ENCODE measurements at regions not wholly inside any gene's neighbourhood (a gene's known extent, or its start where the extent isn't known, plus 50 kb on each side); places are given as distances from the start of the nearest gene placed in this dataset.

DNA sequence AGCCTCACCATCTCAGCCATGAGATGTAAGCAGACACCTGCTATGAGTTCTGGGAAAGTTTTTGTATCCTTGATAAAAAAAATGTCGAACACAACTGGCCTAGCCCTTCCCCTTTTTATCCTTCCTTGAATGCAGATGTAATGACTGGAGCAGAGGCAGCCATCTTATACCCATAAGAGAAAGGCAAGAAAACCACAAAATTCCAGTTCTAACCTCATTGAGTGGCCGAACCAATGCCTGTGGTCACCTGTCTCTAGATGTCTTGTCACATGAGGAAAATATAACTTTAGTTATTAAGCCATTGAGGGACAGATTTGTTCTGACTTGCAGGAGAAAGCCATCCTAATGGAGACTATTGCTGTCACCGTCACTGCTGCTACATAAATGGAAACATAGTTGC, 80.4 kb upstream of the SLC6A6 start:
- Histone ChIP-seq H3K9me3 (ENCODE audit: insufficient read depth, low read depth, low read length) (no peaks in the 10 kb centered on the region), H3K27ac (ENCODE audit: low read depth, low read length) (no peak overlapping the region), H3K4me1 (ENCODE audit: insufficient read depth, low read length) (peaks cover 13% of the 10 kb centered on the region), H3K9ac (ENCODE audit: low read depth, low read length) (no peak overlapping the region), H3K4me3 (ENCODE audit: low read length) (no peak overlapping the region), H3K36me3 (ENCODE audit: insufficient read depth, low read length) (no peaks in the 10 kb centered on the region), H3K27me3 (ENCODE audit: insufficient read depth, low read length) (no peaks in the 10 kb centered on the region)
- WGBS = 93% methylated on average over 3 of the region's 3 CpGs

DNA sequence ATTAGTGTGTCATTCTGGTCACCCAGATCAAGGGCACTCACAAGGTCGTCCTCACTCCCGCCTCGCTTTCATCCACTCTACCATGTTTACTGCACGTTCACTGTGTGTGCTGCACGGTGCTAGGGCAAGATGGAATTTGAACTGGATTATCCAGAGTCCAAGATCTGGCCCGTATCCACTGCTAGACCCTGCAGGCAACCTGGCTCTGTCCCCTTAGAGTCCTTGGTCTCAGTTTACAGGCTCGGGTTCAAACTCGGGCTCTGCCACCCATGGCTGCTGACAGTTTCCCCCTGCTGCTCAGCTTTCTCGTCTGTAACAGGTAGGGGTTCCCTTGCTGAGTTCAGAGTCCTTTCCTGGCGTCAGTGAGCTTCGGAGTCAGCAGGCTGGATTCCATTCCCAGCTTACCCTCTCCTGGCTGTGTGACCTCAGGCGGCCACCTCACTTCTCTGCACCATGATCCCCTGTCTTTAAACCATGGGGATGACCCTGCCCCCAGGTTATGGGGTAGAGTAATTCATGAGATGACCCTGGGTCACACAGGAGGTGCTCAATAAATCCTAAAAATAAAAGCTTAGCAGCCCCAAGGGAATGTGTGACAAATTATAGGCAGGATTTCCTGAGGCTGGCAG, 79.6 kb upstream of the SLC6A6 start:
- Histone ChIP-seq H3K27ac (ENCODE audit: low read depth, low read length) (no peak overlapping the region), H3K9me3 (ENCODE audit: insufficient read depth, low read depth, low read length) (no peaks in the 10 kb centered on the region), H3K4me3 (ENCODE audit: low read length) (no peak overlapping the region), H3K36me3 (ENCODE audit: insufficient read depth, low read length) (no peaks in the 10 kb centered on the region), H3K9ac (ENCODE audit: low read depth, low read length) (no peak overlapping the region), H3K27me3 (ENCODE audit: insufficient read depth, low read length) (no peaks in the 10 kb centered on the region), H3K4me1 (ENCODE audit: insufficient read depth, low read length) (peaks cover 12% of the 10 kb centered on the region; the same call in 1 of the 2 replicates)
- WGBS = 89% methylated on average over 12 of the region's 12 CpGs

DNA sequence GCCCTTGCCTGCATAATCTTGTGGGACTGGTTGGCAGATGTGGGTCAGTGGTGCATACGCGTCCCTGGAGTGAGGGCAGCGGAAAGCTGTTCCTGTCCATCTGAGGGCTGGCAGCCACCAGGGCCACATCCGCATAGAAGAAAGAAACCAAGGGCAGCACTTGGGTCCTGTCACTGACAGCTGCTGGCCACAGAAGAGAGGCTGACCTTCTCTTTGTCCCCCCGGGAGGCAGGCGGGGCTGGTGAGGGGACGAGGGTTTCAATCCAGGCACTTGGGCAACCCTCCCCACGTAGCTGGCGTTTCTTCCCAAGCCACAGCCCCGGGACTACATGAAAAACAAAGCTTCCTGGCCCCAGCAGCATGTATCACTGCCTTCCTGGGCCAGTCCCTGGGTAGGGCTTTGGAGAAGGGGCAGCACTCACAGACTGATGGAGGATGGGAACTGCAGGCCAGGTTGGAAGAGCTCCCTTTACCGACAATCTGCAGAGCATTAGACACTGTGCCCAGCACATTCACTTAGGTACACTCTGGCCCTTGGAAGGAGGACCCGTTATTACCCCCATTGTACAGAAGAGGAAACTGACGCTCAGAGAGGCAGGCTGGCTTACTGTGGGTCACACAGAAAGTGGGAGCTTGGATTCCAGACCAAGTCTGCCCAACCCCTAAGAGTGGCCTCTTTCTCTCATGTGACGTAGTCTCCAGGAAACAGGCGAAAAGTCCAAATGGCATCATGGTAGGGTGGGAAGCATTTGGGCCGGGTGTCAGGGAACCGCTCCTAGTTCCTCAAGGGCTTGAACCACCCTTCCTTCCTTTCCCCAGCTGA, 78.8 kb upstream of the SLC6A6 start:
- Histone ChIP-seq H3K36me3 (ENCODE audit: insufficient read depth, low read length) (no peaks in the 10 kb centered on the region), H3K9me3 (ENCODE audit: insufficient read depth, low read depth, low read length) (peaks cover 3% of the 10 kb centered on the region; the same call in 1 of the 2 replicates), H3K4me3 (ENCODE audit: low read length) (no peak overlapping the region), H3K4me1 (ENCODE audit: insufficient read depth, low read length) (peaks cover 12% of the 10 kb centered on the region; the same call in 1 of the 2 replicates), H3K9ac (ENCODE audit: low read depth, low read length) (no peak overlapping the region), H3K27me3 (ENCODE audit: insufficient read depth, low read length) (no peaks in the 10 kb centered on the region), H3K27ac (ENCODE audit: low read depth, low read length) (no peak overlapping the region)
- 88% methylated on average over 17 of the region's 17 CpGs for WGBS

DNA sequence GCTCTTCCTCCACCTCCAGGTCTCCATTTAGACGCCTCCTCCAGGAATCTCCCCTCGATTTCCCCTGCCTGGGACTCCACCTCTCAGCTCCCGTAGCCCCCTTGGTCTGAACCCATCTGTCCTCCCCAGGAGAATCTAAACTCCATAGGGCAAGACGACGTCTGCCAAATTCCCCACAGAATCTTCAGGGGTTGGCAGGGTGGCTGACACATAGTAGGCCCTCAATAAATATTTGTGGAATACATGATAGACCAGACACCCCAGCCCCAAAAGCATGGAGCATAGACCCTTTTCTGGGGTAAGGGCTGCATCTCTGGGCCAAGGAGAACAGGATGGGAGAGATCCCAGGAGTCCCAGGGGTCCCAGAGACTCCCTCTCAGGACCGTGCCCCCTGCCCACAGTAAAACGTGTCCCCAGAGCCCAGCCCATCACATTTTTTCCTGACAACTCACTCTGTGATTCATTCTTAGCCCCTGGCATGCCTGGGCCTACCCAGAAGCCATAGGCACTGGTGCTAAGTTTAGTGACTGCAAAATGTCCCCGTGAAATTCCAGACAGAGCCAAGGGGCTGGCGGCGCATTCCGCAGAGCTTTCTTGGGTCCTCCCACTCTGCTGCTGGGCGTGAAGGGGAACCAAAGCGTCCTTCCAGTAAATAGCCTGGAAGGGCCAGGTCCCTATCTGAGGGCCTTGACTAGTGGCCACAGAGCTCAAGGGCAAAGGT, 78.0 kb upstream of the SLC6A6 start:
- no peaks in the 10 kb centered on the region for H3K36me3 ChIP-seq (ENCODE audit: insufficient read depth, low read length)
- 77% methylated on average over 13 of the region's 13 CpGs for WGBS
- H3K4me3 ChIP-seq (ENCODE audit: low read length) = no peak overlapping the region
- peaks cover 3% of the 10 kb centered on the region; the same call in 1 of the 2 replicates for H3K9me3 ChIP-seq (ENCODE audit: insufficient read depth, low read depth, low read length)
- H3K4me1 ChIP-seq (ENCODE audit: insufficient read depth, low read length) = peaks cover 12% of the 10 kb centered on the region; the same call in 1 of the 2 replicates
- H3K27me3 ChIP-seq (ENCODE audit: insufficient read depth, low read length) = no peaks in the 10 kb centered on the region
- no peak overlapping the region for H3K9ac ChIP-seq (ENCODE audit: low read depth, low read length)
- H3K27ac ChIP-seq (ENCODE audit: low read depth, low read length) = no peak overlapping the region

DNA sequence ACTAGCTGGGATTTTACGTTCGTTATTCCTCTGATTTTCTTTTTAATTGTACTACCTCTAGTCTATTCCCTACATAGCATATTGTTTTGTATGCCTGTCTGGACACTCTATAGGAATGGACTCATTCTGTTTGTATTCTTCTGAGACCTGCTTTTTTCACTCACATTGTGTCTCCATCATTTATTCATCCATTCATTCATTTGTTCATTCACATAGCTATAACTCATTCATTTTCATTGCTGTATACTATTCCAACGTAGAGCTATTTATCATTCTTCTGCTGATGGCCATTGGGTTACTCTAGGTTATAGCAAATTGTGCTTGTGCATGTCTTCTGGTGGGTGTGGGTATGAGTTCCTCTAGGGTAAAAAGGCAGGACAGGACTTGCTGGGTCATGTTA, 74.0 kb upstream of the SLC6A6 start:
- WGBS = 94% methylated on average over 3 of the region's 3 CpGs
- Histone ChIP-seq H3K4me1 (ENCODE audit: insufficient read depth, low read length) (peaks cover 12% of the 10 kb centered on the region; the same call in 1 of the 2 replicates), H3K4me3 (ENCODE audit: low read length) (no peak overlapping the region), H3K36me3 (ENCODE audit: insufficient read depth, low read length) (no peaks in the 10 kb centered on the region), H3K9me3 (ENCODE audit: insufficient read depth, low read depth, low read length) (peaks cover 3% of the 10 kb centered on the region; the same call in 1 of the 2 replicates), H3K27ac (ENCODE audit: low read depth, low read length) (no peak overlapping the region), H3K27me3 (ENCODE audit: insufficient read depth, low read length) (no peaks in the 10 kb centered on the region), H3K9ac (ENCODE audit: low read depth, low read length) (no peak overlapping the region)

DNA sequence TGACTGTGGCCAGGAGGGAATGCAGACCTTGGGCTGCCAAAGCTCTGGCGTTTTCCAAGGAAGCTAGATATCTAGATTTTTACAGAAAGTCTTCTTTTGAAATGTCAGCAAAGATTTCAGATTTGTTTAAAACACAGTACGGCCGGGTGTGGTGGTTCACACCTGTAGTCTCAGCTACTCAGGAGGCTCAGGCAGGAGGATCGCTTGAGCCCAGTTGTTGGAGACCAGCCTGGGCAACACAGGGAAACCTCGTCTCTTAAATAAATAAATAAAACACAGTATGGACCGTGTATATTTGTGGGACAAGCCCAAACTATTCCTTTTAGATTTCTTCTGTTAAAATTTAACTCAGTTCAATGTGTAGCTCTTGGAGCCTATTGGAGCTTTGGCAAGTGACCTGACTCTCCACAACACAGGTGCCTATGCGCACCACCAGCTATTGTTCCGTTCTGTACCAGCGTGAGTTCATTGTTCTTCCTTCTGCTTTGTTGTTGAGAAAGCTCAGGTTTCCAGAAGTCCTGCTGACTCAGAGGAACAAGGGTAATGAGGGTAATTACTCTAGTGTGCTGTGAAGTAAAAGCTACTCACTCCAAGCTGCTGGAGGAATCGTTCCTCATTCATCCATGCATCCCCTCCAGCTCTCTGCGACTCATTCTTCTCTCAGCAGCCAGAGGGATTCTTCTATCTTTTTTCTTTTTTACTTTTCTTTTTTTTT, 73.1 kb upstream of the SLC6A6 start:
- no peak overlapping the region for H3K9ac ChIP-seq (ENCODE audit: low read depth, low read length)
- H3K27ac ChIP-seq (ENCODE audit: low read depth, low read length) = peak overlapping the region; percentile 46; the same call in 1 of the 2 replicates
- WGBS = 45% methylated on average over 11 of the region's 11 CpGs
- H3K9me3 ChIP-seq (ENCODE audit: insufficient read depth, low read depth, low read length) = peaks cover 3% of the 10 kb centered on the region; the same call in 1 of the 2 replicates
- no peaks in the 10 kb centered on the region for H3K27me3 ChIP-seq (ENCODE audit: insufficient read depth, low read length)
- peaks cover 8% of the 10 kb centered on the region; the same call in 1 of the 2 replicates for H3K4me1 ChIP-seq (ENCODE audit: insufficient read depth, low read length)
- H3K4me3 ChIP-seq (ENCODE audit: low read length) = no peak overlapping the region
- H3K36me3 ChIP-seq (ENCODE audit: insufficient read depth, low read length) = no peaks in the 10 kb centered on the region

DNA sequence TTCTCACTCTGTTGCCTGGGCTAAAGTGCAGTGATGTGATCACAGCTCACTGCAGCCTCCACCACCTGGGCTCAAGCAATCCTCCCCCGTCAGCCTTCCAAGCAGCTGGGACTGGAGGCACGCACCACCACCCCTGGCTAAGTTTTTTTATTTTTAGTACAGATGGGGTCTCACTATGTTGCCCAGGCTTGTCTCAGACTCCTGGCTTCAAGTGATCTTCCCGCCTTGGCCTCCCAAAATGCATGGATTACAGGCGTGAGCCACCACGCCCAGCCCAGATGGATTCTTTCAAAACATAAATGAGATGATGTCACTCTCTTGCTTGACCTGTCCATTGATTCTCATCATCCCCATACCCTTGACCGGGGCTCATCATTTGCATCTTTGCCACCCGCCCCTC, 72.6 kb upstream of the SLC6A6 start:
- WGBS = 66% methylated on average over 7 of the region's 7 CpGs
- H3K4me3 ChIP-seq (ENCODE audit: low read length) = no peak overlapping the region
- H3K27ac ChIP-seq (ENCODE audit: low read depth, low read length) = peak overlapping the region; percentile 33; the same call in 1 of the 2 replicates
- peaks cover 4% of the 10 kb centered on the region; the same call in 1 of the 2 replicates for H3K4me1 ChIP-seq (ENCODE audit: insufficient read depth, low read length)
- H3K36me3 ChIP-seq (ENCODE audit: insufficient read depth, low read length) = no peaks in the 10 kb centered on the region
- H3K27me3 ChIP-seq (ENCODE audit: insufficient read depth, low read length) = no peaks in the 10 kb centered on the region
- no peak overlapping the region for H3K9ac ChIP-seq (ENCODE audit: low read depth, low read length)
- H3K9me3 ChIP-seq (ENCODE audit: insufficient read depth, low read depth, low read length) = peaks cover 3% of the 10 kb centered on the region; the same call in 1 of the 2 replicates

DNA sequence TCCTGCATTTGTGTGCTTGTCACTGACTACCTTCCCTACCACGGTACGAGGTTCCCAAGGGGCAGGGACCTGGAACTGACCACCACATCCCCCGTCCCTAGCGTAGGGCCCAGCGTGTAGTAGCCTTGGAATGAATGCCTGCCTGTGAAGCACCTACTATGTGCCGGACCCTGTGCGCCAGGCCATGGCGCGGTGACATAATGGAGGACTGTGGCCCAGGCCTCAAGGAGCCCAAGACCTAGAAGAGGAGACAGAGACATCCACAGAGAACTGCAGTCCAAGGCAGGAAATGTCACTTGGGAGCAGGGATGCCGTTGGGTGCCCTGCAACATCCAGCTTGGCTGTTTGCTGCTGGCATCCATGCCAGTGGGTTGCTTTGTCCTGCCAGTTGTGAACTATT, 71.9 kb upstream of the SLC6A6 start:
- no peaks in the 10 kb centered on the region for H3K36me3 ChIP-seq (ENCODE audit: insufficient read depth, low read length)
- 94% methylated on average over 10 of the region's 10 CpGs for WGBS

DNA sequence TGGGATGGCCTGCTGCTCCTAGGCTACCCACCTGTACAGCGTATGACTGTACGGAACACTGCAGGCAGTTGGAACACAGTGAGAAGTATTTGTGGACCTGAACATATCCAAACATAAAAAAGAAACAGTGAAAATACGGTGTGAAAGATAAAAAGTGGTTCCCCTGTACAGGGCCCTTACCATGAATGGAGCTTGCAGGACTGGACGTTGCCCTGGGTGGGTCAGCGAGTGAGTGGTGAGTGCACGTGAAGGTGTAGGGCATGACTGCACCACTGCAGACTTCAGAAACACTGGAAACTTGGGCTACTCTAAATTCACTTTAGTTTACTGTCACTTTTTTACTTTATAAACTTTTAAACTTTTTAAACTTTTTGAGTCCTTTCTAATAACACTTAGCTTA, 71.2 kb upstream of the SLC6A6 start:
- H3K27ac ChIP-seq (ENCODE audit: low read depth, low read length) = no peak overlapping the region
- no peaks in the 10 kb centered on the region for H3K27me3 ChIP-seq (ENCODE audit: insufficient read depth, low read length)
- no peaks in the 10 kb centered on the region for H3K36me3 ChIP-seq (ENCODE audit: insufficient read depth, low read length)
- H3K9me3 ChIP-seq (ENCODE audit: insufficient read depth, low read depth, low read length) = peaks cover 3% of the 10 kb centered on the region; the same call in 1 of the 2 replicates
- no peaks in the 10 kb centered on the region for H3K4me1 ChIP-seq (ENCODE audit: insufficient read depth, low read length)
- 95% methylated on average over 6 of the region's 6 CpGs for WGBS
- H3K9ac ChIP-seq (ENCODE audit: low read depth, low read length) = no peak overlapping the region
- no peak overlapping the region for H3K4me3 ChIP-seq (ENCODE audit: low read length)

More for the DNA sequence above, 71.9 kb upstream of the SLC6A6 start:
- Histone ChIP-seq H3K9ac (ENCODE audit: low read depth, low read length) (no peak overlapping the region), H3K9me3 (ENCODE audit: insufficient read depth, low read depth, low read length) (peaks cover 3% of the 10 kb centered on the region; the same call in 1 of the 2 replicates), H3K4me1 (ENCODE audit: insufficient read depth, low read length) (no peaks in the 10 kb centered on the region), H3K4me3 (ENCODE audit: low read length) (no peak overlapping the region), H3K27me3 (ENCODE audit: insufficient read depth, low read length) (no peaks in the 10 kb centered on the region), H3K27ac (ENCODE audit: low read depth, low read length) (no peak overlapping the region)

DNA sequence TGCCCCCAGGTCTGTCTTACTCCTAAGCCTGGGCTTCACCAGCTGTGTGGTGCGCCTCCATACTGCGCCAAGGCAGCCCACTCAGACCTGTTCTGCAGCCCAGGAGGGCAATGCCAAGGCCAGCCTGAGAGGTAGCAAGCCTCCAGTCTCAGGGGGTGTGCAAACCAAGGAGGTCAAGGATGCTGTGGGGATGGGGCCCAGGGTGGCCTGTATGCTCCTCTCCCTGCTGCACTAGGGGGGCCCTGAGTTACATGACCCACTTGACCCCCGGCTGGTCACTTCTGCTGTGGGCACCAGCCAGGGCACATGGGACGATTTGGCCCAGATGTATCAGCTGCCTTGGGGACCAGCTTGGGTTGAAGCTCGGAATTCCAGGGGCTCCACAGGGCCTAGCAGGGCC, 70.0 kb upstream of the SLC6A6 start:
- H3K36me3 ChIP-seq (ENCODE audit: insufficient read depth, low read length) = no peaks in the 10 kb centered on the region
- no peaks in the 10 kb centered on the region for H3K4me1 ChIP-seq (ENCODE audit: insufficient read depth, low read length)
- WGBS = 92% methylated on average over 5 of the region's 5 CpGs
- H3K27me3 ChIP-seq (ENCODE audit: insufficient read depth, low read length) = no peaks in the 10 kb centered on the region
- H3K9ac ChIP-seq (ENCODE audit: low read depth, low read length) = no peak overlapping the region
- no peak overlapping the region for H3K4me3 ChIP-seq (ENCODE audit: low read length)
- H3K27ac ChIP-seq (ENCODE audit: low read depth, low read length) = no peak overlapping the region
- peaks cover 3% of the 10 kb centered on the region; the same call in 1 of the 2 replicates for H3K9me3 ChIP-seq (ENCODE audit: insufficient read depth, low read depth, low read length)

Data from HUES64 (cell line).